NCI-H2227 treated with DMSO at 0.1 percent for 48 hours (cell line): ENCODE measurements at regions not wholly inside any gene's neighbourhood (a gene's known extent, or its start where the extent isn't known, plus 50 kb on each side); places are given as distances from the start of the nearest gene placed in this dataset.

Experiments
- DNase-seq: peaks from one replicate; lab custom pipeline; 2025; lab: John Stamatoyannopoulos, UW

DNA sequence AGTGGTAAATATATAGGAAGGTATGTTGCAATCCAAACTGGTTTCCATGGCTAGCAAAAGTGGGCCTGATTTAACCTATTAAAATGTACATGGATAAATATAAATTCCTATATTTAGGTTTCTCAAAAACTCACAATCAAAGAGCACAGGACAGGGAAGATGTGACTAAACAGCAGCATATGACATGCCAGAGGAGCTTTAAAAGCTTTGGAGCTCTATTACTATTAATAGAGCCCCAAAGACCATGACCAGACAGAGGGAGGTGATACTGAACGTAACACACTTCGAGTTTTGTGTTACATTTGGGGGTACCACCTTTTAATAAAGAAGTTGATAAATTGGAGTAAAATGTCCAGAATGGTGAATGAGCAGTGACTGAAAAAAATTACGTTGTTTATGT lies 179.5 kb upstream of the SLC14A2 start:
- no peak for DNase-seq

DNA sequence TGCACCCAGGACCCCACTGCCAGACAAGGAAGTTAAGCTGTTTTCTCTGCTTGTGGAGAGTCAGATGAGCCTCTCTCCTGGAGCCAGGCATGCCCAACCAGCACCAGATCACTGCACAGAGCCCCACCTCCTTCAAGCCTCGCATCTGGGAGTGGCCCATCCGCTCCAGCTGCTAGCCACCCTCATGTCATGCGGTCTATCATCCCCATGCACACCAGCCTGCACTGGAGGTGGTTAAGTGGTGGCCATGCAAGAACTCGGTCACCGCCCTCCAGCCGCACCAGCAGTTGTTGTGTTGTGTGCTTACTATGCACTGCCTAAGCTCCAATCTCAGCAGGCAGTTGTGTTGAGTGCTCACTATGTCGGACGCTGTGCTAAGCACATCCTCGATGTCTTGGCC lies 177.9 kb upstream of the SLC14A2 start:
- no peak for DNase-seq

DNA sequence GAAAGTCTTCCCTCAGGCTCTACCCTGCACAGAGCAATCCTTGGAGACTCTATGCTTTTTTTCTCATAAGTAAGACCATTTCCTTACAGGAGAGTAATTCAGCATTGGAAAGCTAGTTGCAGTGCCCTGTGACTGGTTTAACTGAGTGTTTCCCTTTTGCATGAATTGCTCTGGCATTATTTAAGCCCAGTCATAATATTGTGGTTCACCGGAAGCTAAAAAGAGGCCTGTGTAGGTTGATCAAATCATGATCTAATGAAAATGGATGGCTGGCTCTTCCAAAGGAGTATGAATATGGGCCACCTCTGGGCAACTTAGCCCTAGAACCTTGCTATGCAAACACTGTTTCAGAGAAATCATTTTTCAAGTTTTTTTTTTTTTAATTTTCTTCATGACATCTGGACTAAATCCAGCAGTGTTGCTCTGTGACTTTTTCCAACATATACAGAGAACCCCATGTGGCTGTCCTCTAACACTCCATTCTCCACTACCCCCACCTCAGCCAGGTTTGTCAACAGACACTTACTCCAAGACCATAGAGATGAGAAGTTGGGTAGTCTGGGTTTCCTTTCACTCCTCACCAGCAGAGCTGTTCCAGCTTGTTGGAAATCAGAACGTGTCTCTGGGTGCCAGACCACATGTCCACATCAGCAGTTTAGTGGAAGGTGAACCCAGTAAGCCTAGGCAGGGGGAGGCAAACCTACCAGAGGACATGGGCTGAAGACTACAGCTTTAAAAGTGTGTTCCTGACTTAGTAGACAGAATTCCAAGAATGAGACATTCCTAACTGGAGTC lies 175.2 kb upstream of the SLC14A2 start:
- DNase-seq: no peak

DNA sequence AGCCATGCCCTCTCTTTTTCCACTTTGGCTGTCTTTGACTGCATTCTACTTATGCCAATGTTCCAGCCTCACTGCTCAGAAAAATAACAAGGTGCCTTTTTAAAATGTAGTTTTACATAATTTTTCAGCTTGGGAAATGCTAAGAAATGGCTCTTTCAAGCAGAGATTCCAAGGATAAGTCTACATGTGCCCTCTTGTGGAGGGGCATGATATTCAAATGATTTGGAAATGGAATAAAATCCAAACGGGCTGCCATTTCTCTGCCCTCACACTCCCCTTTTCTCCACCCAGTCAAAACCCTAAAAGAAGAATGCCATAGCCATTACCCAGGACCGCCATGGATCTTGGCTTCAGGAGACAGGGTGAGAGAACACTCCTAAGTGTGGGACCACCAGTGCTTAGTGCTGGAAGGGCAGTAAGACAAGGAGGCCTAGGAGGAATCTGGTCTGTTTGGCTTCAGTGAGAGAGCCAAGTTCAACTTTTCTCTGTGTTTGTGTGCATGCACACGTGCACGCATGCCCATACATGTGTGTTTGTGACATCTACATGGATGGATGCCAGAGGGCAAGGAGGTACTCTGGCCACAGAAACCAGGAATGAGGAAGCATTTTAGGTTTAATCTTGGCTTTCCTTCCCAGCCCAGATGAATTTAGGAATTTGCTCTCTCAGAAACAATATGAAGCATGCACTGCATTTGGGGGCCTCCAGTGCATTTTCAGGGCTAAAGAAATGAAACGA lies 174.0 kb upstream of the SLC14A2 start:
- DNase-seq: no peak

DNA sequence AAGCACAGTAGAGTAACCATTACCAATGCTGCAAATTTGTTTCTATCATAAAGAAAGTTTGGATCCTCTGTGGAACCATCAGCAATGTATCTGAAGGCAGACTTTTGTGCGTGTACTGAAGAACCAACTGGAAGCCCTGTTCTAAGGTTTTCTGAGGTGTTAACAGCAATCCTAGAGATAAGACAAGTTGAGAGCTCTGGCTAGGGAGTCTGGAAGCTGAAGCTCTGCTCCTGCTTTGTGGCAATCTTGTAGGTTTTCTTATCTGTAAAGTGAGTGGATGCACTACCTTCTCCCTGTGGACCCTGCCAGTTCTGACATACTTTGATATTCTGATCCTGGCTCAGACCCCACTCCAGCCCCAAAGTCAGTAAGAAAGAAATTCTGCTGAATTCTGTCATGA lies 171.2 kb upstream of the SLC14A2 start:
- DNase-seq: no peak

DNA sequence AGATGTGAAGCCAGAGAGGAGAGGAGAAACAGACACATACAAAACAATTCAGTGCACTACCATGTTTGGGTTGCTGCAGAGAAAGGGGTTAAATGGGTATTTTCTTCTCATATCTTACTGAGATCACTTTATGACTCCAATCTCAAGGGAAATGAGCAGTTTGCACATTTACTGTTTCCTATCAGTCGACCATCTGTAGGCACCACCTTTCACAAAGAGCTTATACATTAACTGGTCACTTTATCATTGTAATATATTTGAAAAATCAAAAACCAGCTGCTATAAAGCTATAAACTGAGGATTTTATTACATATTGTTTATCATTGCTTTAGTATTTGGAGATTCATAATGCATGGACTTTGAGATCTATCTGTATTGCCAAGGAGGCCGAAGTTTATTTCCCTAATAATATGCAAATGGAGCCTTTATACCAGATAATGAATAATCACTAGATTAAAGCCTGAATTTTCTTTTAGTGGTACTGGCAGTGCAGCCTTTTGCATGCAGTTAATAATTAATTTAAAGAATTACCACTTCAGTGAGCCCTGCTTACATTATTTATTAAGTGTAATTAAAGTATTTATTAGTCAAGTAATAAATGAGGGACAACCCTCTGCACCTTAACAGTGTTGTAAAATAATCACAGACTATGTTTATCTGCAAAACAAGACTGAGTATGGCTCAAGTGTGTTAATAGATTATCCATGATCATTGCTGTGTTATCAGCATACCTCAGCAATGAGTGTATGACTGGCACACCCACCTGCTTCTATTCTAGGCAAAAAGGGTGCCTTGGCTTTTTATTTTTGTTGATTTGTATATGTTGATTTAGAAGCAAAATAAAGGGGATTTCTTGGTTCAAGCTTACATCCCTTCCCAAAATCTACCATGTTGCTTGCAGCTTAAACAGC lies 167.7 kb upstream of the SLC14A2 start:
- no peak for DNase-seq

DNA sequence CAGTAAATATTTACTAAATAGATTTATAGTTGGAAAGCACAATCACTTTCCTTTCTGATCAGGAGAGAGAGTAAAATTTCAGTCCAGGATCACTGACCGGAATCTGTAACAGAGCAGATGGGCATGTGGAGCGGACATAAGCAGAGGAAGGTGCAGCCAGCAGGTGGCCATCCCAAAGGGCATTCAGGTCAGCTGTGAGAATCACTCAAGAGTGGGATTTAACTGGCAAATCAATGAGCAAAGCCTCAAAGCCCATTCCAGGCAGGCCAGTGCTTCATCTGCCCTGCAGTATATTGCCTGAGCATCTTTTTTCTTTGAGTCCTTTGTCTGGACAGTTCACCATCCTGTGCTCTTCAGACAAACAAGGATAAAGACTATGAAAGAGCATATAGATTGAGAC lies 166.4 kb upstream of the SLC14A2 start:
- no peak for DNase-seq

DNA sequence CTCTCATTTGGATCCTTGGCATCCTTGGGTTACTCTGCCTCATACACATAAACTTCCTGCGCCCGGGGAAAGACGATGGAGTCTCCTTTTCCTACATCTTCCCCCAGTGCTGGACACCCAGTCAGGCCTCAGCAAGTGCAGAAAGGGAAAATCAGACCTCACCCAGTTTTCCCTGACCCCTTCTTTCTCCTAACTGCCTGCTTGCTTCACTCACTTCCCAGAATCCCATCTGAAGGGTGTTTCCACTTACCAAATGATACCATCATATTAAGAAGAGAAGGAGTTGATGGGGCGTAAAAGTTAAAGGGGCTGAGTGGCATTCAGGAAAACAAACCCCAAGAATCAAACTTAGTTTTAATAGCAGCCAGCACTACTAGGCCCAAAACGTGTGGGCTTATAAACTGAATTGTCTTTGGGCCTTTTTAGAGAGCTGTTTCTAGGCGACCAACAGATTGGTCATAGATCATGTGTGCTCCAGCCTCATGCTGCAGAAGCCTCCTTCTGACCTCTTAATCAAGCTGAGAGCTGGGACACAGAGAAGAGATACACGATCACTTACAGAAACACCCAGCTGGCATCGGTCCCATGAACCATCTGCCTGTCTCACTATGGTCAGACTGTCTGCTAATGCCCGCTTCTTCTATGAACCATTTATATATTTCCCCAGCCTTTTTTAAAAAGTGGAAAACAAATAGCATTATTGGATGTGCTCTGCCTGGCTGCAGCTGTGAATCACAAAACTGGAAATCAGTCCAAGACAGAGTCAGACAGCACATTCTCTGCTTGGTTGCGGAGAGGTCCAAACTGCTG lies 165.7 kb upstream of the SLC14A2 start:
- no peak for DNase-seq

DNA sequence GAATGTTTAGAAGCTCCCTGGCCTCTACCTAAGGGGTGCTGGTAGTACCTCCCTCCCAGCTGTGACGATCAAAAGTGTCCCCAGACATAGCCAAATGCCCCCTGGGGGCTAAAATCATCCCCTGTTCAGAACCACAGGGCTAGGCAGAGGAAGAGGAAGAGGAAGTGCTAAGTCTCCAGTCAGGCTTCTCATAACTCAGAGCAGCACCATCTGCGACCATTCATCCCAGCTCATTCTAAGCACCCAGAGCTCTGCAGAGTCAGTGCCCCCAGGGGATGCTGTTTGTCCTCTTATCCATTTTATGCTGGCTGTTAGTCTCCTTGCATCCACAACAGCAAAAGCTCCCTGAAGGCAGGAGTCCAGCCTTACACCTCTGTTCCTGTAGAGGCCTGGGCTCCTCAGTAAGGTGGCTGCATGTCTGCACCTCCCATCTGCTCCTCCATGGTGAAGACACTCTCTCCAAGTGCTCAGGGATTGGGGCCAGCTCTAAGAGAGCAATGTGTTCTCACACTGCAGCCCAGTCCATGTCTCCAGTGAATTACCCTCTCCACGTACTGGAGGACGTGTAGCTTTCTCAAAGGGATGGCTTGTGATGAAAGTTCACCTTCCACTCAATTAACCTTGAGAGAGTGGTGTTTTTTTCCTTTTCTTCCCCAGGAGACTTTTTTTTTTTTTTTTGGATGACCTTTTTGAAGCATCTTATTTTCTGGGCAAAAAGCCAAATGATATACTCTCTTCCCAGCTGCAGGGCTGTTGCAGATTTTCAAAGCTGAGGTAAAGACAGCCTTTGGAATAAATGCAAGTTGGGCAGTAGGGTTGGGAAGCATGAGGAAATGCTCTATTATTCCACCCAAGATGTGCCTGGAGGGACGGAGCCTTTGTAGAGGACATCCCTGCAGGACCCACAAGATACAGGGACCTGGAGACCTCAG lies 158.9 kb upstream of the SLC14A2 start:
- DNase-seq: peak; percentile 85

DNA sequence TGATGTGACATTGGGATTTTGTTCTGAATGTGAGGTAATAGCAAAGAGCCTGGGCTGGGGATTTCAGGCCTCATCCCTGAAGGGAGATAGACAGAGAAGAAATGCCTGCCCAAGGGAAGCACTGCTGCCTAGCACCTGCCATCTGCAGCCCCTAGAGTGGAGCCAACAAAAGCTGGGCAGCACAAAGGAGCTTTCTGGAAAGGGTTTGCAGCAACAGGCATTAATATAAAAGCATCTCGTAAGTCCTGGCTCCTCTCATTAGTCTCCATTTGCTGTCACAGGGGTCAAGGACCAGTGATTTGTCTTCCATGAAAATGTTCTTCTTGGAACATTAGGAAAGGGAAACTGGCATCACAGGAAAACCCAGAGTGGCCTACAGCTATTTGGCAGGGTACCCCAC lies 157.2 kb upstream of the SLC14A2 start:
- DNase-seq: peak; percentile 34

DNA sequence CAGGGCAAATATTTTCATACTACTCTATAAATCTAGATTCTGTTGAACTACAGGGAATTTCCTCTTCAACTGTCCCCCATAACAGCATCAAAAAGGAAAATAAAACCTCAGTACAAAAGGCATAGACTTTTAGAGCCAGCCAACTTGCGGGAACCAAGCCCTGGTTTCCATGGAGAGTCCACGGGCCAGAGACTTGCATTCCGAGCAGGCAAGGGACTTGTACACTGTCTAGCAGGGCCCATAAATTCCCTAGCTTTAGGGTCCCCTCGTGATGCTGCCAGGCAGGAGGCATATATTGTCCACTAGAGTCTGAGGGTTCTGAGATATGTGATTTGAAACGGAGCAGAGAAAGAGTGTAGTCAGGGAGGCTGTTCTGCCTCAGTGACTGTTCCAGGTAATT lies 153.1 kb upstream of the SLC14A2 start:
- no peak for DNase-seq

DNA sequence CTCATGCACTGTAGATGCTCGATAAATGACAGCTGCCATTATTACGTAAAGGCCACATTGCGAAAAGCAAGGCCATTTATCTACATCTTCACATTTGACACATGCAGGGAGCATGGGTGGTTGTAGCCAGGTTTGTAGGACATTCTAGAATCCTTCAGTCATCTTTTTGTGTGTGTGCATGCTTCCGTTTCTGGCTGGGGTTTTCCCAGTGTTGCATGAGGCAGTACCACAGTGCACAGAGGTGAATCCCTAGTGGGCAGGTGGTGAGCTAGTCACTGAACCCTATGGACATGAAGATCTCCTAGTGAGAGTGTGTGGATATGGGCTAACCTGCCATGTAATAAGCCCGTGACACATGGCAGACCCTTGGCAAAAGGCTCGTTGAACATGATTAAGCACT lies 151.8 kb upstream of the SLC14A2 start:
- DNase-seq: no peak

DNA sequence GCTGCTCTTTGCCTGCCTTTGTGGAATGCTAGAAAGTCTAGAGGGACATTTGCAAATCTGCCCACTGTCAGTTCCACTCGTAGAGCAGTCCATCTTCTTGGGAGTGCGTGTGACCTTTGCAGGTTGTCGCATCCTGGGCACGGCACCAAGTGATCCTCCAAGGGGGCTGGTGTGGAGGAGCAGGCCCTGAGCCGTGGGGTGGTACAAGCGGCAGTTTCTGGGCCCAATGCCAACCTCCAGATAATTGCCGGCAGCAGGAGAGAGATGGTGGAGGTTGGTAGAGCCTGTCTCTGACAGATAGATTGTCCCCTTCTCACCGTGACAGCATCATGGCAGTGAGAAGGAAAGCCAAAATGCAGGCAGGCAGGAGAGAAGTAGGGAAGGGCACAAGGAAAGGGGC lies 150.7 kb upstream of the SLC14A2 start:
- DNase-seq: peak; percentile 68

DNA sequence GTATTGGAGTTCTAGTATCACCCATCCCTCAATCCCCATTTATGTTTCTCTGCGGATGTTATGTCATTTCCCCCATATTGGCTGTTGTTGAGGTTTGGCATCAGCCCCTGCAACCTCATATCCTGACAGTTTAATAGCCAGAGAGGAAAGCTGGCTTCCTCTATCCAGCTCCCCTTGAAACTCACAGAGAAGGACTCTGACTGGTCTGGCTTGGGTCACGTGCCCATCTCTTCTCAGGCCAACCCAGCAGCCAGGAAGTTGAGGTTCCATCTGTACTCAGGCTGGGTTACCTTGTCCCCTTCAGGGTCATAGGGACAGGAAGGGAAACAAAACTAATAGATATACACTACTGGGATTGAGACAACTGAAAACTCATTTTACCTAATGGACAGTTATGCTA lies 148.0 kb upstream of the SLC14A2 start:
- DNase-seq: no peak

DNA sequence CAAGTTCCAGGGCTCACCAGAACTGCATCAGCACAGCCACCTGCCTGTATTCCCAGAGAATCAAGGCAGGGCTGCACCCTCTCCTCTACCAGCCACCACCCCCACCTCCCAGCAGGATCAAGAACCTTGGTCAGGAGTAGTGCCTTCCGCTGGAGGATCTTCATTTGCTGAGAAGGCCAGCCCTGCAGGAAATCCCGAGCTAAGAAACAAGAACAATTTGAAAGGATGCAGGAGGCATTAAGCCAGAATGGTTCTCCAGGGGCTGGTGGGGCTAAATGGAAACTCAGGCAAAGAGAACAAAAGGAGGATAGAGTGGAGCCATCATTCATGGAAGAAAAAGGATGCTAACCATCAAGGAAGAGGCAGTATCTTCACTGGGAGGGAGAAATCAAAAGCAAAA lies 147.3 kb upstream of the SLC14A2 start:
- no peak for DNase-seq

DNA sequence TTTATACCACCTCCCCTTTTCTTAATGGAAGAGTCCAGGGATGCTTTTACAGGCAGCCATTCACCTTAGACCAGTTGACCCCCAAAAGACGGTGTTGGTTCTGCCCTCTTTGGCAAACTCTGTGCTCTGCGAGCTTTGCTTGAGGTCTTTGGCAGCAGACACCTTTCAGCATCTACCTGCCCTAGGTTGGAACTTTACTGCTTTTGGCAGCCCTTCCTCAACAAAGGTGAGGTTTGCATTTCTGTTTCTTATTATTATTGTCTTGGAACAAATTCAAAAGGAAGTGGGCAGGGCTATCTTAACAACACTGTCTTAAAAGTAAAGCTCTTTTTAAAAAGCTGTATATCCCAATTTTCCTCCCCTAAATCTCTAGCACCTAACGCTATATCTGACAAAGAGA lies 136.4 kb upstream of the SLC14A2 start:
- no peak for DNase-seq

DNA sequence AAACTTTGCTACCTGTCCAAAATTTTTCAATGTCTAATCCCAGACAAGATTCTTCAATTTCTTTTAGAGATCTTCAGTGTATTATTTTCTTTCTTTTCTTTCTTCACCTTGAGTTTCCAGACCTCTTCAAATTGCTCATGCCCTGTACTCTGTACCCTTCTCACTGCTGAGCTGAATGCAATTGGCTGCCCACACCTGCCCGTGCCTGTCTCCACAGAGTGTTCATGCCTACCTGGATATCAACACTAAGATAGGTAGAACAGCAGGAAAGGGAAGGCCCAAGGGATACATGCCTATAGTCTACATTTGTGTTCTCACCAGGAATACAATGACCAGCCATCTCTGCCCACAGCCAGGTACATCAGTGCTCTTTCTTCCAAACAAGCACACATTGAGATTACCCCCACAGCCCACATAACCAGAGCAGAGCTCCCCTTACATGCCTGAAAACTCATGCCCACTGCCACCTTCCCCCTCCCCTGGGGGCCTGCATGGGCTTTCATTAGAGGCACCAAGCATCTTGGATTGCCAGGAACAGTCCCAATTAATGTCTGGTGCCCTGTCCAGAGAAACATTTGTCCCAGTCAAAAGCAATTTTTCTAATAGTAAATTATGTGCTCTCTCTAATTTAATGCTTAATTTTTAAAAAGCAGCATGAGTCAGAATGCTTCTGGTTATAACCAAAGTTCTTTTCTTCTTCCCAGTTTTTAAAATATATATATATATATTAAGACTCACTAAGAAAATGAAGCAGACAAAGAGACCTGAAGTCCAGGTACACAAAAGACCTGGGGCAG lies 134.9 kb upstream of the SLC14A2 start:
- no peak for DNase-seq

DNA sequence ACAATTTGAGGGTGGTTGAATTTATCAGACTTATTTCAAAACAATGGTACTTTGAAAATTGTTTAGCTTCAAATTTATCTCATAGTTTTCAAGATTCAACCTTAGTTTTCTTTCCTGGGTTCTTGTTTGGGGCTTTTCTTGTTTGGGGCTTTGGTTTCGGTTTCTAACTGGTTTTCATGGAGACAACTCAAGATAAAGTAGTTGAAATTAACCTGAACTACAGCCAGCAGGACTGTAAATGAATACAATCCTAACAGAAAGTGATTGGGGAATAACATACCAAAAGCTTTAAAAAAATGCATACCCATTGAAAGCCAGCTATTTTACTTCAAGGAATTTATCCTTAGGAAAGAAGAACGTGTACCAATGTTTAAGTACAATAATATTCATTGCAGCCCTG lies 133.5 kb upstream of the SLC14A2 start:
- no peak for DNase-seq

DNA sequence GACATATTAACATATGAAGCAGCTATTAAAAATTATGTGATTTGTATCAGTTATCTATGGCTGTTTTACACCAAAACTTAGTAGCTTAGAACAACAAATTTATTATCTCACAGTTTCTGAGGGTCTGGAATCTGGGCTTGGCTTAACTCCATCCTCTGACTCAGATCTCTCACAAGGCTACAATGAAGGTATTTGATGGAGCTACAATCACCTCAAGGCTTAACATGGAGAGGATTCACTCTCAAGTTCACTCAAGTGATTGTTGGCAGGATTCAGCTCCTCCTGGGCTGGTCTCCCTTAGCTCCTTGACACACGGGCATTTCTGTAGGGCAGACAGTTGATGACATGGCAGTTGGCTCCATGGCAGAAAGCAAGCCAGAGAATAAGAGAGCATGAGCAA lies 133.0 kb upstream of the SLC14A2 start:
- no peak for DNase-seq

DNA sequence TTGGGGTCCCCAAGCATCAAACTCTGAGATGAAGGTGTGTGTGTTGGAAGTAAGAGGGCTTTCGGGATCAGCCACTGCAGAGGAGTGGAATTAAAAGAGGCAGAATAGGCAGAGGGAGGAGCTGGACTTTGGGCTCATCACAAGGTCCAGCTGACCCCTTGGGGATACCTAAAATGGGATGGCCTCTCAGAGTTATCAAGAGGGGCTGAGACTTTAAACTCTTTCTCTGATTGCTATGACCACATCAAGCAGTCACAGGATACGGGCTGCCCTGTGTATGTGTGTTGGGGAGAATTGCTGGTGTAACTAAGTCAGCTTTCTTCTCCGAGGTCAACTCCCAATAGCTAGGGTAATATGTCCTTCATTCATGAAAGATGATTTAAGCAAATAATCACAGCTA lies 127.7 kb upstream of the SLC14A2 start:
- no peak for DNase-seq
